Right renal pelvis (tissue), 4 donors: ENCODE measurements at regions not wholly inside any gene's neighbourhood (a gene's known extent, or its start where the extent isn't known, plus 50 kb on each side); places are given as distances from the start of the nearest gene placed in this dataset.
A peak's percentile ranks its signal among the peaks of the same experiment; 100 is the strongest.

Experiments used
- DNase-seq, 4 donors: peaks; one replicate each; pipeline ENCODE4 v3.0.0-alpha.2; 2013; ENCODE audit warnings: low read depth in 4 of 4, low spot score in 3 of 4, missing footprints in 1 of 4

DNA sequence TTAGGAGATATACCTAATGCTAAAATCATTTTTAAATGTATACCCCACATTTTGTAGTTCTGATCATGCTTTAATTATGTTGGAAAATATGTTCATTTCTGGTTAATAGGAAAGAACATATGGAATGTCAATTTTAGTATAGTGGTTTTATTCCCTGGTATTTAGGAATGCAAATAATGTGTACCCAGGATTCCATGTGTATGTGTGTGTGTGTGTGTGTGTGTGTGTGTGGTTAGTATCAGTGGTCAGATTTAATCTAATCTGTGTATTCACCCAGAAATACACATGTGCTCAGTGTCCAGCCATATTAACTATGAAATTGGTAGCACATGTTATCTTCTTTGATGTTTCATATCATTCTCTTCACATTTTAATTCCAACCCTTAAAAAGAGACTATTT is 233.5 kb upstream of the DCBLD2 start:
- no peak for DNase-seq

DNA sequence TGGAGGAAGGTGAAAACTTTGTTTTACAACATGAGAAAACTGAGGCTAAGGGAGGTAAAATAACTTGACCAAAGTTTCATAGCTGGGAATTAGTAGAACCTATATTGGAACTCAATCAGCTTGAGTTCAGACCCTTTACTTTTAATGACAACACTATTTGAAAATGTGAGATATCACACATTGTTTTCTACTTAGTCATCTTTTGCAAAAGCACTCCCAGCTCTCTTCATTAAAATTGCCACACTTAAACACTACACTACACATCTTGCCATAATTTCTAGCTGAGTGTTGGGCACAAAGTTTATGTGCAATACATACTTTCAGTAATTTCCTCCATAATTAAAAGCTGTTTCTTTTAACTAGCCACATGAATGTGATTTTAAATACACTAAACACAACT is 230.4 kb upstream of the DCBLD2 start:
- DNase-seq, result no peak

DNA sequence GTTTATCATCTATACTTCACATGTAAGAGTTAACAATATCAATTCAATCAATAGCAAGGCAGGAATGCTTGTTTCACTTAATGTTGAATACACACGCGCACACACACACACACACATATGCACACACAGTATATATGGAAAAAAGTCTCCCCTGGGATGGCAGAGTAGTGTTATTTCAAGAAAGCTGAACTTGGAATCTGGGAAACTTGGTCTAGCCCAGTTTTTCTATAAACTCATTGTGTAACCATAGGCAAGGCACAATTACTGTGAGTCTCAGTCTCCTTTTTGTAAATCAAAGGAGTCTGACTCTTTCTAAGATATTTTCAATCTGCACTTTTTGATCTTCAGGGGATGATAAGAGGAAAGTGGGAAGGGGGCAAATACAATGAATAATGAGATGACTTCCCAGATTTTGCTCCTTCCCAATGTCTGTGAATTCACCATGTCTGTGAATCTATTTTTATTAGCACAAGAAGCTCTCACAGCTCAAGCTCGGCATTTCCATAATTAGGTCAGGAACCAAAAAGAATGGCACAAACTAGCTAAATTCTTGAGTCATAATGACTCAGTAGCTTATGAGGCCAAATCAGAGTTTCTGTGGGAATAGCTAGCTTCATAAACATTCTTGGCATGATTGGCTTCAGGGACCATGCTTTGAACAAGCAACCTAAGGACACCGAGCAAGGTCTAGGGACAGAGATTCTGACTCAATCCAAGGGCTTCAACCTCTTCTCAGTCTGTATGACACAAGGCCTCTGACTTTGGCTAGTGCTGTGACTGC is 227.4 kb upstream of the DCBLD2 start:
- no peak for DNase-seq

DNA sequence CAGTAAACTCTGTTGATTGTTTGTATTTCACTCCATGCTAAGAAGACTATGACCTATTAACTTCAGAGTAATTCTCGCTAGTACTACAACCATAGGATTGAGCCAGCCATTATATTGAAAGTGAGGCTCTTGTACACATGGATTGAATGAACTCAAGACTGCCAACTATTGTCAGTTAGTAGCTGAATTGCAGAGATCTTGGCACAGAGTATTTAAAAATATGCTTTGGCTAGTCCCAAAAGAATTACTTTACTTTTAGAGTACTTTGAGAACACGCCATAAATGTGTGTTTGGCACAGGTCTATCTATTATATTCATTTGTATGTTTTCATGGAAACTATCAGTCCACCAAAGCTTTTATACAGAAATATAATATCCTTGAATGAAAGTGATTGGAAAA is 226.7 kb upstream of the DCBLD2 start:
- no peak for DNase-seq

DNA sequence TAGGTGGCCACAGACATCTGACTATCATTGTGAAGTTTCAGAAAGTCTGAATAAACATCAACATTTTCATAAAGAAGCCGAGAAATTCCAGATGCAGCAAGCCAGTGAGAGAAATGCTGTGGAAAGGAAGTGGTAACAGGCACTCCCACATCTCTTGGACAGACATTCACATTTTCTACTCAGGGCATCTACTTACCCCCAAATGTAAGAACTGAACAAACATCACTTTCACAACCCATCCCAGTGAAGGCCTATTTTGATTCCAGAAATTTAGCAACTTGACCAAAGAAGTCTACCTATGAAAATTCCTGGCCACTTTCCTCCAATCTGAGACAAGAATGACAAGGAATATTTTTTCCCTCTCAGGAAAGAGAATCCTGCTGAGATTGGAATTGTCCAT is 224.8 kb upstream of the DCBLD2 start:
- no peak for DNase-seq

DNA sequence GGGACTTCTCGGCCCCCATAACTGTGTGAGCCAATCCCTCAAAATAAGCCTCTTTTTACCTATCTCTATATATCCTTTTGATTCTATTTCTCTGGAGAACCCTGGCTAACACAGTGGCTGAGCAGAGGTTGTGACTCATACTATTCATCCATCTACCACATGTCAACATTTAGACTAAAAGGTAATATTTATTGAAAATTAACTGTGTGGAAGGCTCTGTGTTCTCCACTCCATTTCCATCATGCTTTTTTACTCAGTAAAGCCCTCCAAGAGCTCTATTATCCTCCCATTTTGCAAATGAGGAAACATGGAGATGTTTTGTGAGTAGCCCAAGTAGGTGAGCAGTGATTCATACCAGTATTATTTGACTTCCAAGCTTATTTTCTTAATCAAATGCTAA is 217.9 kb upstream of the DCBLD2 start:
- no peak for DNase-seq

DNA sequence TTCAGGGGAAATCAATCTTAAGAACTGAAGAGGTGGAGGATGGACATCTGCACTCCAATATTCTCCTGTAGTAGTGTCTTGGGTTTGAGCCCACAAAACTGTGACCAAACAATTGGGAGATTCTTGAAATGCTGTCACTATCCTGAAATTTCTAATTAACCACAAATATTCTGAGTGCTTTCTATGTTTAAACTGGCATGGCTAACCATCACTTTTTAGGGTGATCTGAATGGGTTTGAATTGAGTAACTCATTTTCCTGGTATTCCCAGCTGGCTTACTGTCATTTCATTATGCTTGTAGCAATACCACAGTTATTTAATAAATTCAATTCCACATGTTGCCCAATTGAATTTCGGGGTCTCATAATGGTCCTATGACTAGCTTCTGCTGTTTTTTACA is 216.9 kb upstream of the DCBLD2 start:
- DNase-seq, result no peak

DNA sequence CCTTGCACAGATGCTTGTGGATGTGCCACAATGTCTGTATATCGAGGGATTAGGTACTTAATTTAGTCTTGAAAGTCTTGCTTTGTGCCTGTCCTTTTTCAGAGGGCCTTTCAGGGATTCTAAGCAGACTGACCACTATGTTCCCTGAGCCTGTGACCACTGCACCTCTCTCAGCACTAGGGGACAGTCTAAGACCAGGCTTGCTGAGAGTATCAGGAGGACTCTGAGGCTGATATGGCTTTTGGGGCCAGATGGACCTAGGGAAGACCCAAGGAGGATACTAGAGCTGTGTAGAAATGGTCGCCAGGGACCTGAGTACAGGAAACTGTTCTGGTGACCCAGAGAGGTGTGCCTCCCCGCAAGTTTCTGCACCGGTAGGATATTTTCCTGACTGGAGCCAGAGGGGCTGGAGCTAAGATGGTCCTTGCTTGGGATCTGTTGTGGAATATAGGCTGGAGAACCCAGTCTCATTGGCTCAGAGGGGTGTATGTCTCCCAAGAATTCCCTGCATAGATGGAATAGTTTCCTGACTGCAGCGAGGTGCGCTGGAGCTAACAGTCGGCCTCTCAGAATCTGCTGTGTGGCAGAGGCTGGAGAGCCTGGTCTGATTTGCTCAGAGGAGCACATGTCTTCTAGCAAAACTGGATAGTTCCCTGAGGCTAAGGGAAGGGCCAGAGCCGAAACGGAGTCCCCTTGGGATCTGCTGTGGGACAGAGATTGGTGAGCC is 213.2 kb upstream of the DCBLD2 start:
- no peak for DNase-seq

DNA sequence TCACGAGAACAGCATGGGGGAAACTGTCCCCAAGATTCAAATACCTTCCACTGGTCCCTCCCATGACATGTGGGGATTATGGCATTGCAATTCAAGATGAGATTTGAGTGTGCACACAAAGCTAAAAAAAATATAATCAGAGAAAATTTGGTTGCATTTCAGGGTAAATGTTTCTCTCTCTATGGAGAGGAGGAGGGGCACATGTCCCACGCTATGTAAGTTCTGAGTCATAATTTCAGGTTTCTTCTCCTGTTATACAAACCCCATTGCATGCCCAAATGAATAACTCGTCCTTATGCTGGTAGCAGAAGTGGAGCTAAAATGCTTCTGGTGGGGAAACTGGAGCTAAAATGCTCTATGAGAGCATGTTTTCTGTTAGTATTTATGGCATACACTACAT is 209.7 kb upstream of the DCBLD2 start:
- DNase-seq, result no peak

DNA sequence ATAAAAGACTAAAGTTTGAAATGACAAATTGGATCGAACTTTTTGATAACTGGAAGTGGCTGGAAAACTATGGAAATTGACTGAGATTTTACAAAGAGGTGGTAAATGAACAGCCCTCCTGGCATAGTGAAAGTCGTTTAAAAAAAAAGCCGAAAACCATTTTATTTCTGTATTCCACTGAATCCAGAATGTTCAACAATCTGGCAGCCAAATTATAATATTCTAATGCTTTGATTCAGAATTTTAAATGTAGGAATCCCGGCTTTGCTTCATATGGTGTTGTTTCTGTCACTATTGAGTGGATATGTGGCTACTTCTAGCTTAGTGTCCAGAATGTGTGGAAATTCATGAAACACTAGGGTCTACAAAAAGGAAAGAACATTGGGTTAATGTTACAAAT is 208.9 kb upstream of the DCBLD2 start:
- no peak for DNase-seq

DNA sequence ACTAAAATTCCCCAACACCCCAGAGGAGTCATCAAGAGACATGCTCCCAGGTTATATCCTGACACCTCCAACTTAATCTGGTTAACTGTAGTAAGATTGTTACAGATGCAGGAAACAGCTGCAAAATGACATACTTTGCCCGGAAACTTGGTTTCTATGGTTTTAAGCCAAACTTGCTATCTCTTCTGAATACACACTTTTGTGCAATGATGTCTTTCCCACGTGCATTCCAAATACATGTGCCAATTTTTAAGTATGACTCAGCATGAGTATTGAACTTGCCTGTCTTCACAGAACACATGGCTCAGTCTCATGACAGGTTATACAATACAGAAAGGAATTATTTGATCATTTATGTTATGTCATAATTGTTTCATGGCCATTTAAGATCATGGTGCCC is 207.0 kb upstream of the DCBLD2 start:
- DNase-seq, result no peak

DNA sequence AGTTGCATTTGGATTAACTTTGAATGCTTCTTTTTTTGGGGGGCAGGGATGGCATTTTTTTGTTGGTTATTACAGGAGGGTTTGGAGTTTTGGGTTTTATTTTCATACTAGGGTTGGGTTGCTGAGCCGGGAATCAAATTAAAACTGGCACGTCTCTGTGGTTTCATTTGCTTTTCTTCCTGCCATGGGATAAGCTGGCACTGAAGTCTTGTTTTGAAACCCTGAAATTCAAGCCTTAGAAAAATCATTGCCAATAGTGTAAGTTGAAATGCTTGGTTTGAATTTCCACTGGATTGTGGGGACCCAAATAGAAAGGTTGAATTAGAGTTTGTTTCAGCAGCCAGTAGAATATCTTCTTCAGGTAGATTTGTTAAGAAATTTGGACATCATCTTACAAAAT is 193.1 kb upstream of the DCBLD2 start:
- no peak for DNase-seq

DNA sequence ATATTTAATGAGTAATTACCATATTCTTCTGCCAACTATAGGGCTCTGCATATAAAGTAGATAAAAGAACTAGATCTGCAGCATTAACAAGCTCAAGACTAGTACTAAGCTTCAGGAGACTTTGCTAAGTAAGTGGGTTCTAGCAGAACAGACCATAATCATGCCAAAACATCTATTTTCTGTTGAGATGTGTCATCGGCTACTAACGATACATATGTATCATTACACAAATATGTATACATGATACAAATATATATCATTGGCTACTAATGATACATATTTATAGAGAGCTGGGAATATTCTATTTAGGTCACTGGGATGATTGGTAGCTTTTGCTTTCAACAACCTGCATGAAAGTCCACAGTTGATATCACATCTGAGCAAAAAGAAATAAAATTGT is 185.8 kb upstream of the DCBLD2 start:
- no peak for DNase-seq

DNA sequence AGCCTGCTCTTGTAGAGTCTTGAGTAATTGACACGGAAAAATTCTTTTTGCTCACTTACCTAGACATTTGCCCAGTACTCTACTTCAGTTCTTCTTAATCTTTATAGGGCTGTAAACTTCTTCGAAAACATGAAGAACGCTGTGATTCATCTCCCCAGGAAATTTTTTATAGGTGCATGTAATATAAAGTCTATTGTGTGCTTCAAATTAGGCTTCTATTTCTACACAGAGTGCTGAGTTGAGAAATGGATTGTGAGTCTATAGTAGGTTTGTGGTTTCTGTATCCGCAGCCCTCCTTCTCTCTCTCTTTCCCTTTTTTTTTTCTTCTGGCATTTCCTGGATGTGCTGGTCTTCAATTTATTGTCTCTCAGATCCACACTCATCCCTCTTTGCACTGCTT is 183.3 kb upstream of the DCBLD2 start:
- no peak for DNase-seq

DNA sequence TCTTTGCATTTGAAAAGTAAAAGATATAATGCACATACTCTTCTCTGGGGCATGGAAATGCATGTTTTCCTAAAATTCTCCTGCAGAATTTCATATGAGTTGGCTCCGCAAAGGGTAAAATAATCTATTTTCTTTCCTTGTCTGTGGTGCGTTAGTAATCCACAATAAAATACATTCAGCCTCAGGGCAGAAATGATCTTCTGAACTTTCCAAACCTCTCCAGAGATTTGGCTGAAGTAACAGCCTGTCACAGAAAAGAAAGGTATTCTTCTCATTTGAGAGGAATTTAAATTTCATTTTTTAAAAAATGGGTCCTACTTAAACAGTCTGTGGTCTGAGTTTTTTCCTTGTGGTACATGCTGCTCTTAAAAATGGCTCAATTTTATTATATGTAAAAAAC is 182.7 kb upstream of the DCBLD2 start:
- DNase-seq, result no peak

DNA sequence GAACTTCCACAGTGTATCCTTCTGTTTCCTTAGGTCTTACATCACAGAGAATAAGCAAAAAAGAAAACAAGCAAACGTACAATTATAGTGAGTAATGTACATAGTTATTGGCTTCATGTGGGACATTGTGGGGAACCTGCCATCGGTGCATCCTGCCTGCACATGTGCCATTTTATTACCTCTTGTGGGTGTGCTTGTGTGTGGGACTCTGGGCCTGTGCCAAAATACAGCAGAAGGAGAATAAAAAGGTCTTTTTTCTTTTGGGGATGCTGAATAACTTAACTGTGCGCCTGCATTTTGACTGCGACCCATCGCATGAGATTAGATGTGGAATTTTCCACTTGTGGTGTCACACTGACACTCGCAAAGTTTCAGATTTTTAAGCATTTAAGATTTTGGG is 169.6 kb upstream of the DCBLD2 start:
- no peak for DNase-seq

DNA sequence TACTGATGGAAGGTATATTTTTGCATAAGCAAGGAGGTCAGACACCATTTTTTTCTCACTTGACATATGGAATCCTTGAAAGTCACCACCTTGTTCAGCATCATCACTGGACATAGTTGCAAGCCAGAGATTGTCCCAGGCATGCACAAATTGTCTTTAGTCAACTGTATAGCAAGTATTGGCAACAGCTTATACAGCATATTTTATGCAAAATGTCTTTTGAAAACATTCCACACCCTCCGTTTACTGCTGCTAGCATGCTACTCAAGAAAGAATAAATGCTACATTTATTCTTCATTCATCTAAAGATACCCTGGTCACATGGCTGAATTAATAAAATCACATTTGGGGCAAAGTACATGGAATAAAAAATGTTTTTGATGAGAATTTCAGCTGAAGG is 168.5 kb upstream of the DCBLD2 start:
- DNase-seq, result no peak

DNA sequence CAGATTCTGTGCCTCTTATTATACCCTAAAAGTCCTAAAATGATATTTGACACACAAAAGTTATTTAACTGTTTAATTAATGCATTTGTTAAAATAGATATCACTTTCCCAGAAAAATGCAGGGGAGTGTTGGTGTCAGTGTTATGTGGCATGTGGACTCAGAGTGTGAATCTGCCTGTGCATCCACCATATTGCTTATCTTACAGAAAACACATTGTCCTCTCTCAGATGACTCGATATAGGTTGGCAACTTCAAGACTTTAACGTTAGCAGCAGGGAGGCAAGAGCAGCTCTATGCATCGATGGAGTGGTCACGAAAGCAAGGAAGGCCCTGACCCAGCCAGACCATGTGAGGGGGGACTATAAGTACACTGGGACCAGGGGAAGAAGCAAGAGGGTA is 165.4 kb upstream of the DCBLD2 start:
- no peak for DNase-seq

DNA sequence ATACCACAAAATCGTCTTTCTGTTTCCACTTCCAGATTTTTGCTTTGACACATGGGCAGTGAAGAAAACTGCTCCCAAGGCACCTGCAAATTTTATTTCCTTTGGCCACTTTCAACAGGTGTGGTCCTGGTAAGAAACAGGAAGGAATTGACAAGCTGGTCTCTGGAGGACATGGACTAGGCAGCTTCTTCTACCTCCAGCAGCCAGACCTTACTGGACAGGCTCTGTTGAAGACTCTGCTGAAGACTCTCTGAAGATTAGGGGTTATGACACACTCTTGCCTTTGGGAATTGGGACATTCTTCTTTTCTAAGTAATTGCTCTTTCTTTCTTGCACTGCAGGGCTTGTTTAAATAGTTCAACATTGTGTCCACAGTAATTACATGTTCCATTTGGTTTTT is 147.7 kb upstream of the DCBLD2 start:
- no peak for DNase-seq

DNA sequence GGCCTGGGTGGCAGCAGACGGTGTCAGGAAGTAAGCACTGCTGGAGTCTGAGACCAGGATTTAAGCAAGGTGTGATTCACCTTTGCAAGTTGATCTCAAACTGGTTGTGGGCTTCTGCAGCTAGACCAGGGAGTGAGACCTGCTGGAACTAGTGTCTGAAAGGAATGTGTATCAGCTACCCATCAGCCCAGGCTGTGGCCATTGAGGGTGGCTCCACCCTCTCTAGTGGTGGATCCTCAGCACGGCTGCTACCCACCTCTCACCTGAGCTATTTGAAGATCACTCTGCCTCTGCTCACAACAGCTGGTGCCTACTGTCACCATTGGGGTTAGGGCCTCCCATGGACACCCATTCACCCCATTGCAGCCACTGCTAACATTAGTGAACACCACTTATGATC is 140.3 kb upstream of the DCBLD2 start:
- no peak for DNase-seq

DNA sequence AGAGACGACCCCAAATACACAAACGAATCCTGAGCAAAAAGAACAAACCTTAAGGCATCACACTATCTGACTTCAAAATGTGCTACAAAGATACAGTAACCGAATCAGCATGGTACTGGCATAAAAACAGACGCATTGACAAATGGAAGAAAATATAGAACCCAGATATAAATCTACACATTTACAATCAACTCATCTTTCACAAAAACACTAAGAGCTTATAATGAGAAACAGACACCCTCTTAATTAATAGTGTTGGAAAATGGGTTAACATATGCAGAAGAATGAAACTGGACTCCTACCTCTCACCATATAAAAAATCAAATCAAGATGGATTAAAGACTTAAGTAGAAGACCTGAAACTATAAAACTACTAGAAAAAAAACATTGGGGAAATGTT is 130.3 kb upstream of the DCBLD2 start:
- DNase-seq, result no peak

DNA sequence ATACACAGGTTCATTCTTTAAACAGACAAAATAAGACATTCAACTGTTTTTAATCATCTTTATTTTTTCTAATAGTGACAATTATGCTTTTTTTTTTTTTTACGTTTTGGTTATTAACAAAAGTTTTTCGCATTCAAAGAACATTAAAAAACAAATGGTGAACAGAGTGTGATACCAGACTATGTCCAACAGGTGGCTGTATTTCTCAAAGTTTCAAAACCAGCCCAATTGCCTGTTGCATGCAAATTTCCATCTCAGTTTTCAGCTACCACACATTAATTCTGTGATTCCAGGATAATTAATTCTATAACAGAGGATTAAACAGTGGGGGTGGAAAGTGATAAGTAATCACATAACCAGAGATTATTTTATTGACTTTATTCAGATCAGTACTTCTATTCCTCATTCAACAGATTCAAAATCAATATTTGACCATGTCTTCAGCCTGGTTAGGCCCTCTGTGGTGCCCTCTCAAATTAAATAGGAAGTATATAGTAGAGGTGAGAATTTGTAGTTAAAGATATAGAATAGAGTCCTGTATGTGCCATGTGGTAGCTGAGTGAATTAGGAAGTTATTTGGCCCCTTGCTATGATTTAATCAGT is 122.2 kb upstream of the DCBLD2 start:
- DNase-seq, result peak in 2 of 4 donors; percentile 16 to 33
